HCT116 (cell line): ENCODE measurements at regions not wholly inside any gene's neighbourhood (a gene's known extent, or its start where the extent isn't known, plus 50 kb on each side); places are given as distances from the start of the nearest gene placed in this dataset.

Experiments used
- CEBPB ChIP-seq: IDR thresholded peaks from 2 replicates; pipeline ENCODE4 v1.6.1; 2012; ENCODE audit warnings: low read depth
- CTCF ChIP-seq, 3 experiments: fragments of 200-600 bp in 1 of 3; sonication (generic) in 1 of 3; IDR thresholded peaks in 2 of 3; conservative IDR thresholded peaks in 1 of 3; 2 replicates each; pipeline ENCODE4 v1.5.1; 2012 to 2017; ENCODE audit warnings: low read depth in 2 of 3, low read length in 2 of 3, antibody characterized with exemption in 1 of 3, borderline replicate concordance in 1 of 3, control low read depth in 1 of 3, mild to moderate bottlenecking in 1 of 3, mixed read lengths in 1 of 3, mixed run types in 1 of 3, moderate library complexity in 1 of 3; ENCODE audit not compliant: insufficient read depth in 1 of 3
- EZH2phosphoT487 ChIP-seq: fragments of 200-600 bp; IDR thresholded peaks from 2 replicates; pipeline ENCODE4 v1.6.1; 2018; ENCODE audit warnings: antibody characterized with exemption, borderline replicate concordance
- MAX ChIP-seq: IDR thresholded peaks from 2 replicates; pipeline ENCODE4 v1.6.1; 2012
- POLR2A ChIP-seq: IDR thresholded peaks from 2 replicates; pipeline ENCODE4 v1.7.0; 2011; ENCODE audit warnings: borderline replicate concordance; ENCODE audit not compliant: insufficient read depth, insufficient read length; ENCODE audit errors: extremely low read depth
- POLR2AphosphoS5 ChIP-seq: IDR thresholded peaks from 2 replicates; pipeline ENCODE4 v1.6.1; 2011; ENCODE audit warnings: mild to moderate bottlenecking, low read depth, low read length, moderate library complexity
- RAD21 ChIP-seq: IDR thresholded peaks from 2 replicates; pipeline ENCODE4 v1.6.1; 2012; ENCODE audit warnings: low read depth, mild to moderate bottlenecking

- no peak for TF ChIP-seq CTCF (IDR thresholded peaks at IDR 0.05 in 2 of 3, conservative IDR thresholded peaks at IDR 0.05 in 1 of 3; ENCODE audit: borderline replicate concordance in 1 of 3, insufficient read depth in 1 of 3, low read depth in 2 of 3, low read length in 2 of 3)
- no peak for TF ChIP-seq RAD21
- no peak for TF ChIP-seq POLR2A
- TF ChIP-seq CEBPB = no peak
- TF ChIP-seq MAX = no peak
- no peak for TF ChIP-seq EZH2phosphoT487
- TF ChIP-seq POLR2AphosphoS5 = no peak
These were observed 702.6 kb upstream of the ROBO1 start for GRCh38 chr3:80470433-80470832.
